Limb (tissue), 2 donors: ENCODE measurements at regions not wholly inside any gene's neighbourhood (a gene's known extent, or its start where the extent isn't known, plus 50 kb on each side); places are given as distances from the start of the nearest gene placed in this dataset.

Source experiments
- DNase-seq, 2 donors: peaks; one replicate each; pipeline ENCODE4 v3.0.0-alpha.2; 2016; ENCODE audit errors: extremely low spot score in 2 of 2

DNA sequence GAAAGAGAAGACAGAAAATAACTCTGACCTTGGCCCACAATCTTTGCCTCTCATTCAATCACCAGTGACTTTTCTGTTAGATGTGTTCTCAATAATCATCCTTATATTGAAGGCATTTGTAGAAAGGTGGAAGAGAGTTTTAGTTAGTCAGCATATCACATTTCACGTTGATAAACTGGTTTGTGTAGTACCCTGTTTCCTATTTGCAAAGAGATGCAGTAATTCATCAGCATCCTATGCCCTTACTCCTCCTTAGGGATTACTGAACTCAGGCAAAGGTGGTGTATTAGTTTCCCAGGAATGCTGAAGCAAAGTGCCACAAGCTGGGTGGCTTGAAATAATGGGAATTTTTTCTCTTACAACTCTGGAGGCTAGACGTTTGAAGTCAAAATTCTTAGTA is 145.0 kb downstream of the SPP2 start:
- no peak for DNase-seq

DNA sequence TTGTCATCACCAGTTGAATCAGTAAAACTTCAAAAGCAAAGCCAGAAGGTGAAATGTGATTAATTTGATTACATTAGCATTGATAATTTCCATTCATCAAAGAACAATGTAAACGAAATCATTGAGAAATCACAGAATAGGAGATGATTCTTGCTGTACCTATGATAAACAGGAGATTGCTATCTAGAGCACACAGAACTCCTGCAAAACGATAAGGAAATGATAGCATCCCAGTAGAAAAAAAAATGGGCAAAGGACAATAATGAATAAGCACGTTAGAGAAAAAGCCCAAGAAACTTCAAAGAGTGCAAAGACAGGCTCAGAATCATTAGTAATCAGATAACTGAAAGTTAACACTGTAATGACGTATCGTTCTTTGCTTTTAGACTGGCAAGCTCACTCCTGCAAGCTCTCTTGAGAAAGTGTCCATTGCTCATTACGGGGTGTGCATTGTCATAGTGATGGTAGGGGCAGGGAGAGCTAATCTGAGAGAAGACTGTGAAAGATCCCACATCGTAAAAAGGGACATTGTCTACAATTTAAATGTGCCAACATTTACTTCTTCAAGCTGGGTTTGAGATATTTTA is 143.6 kb downstream of the SPP2 start:
- DNase-seq: no peak

DNA sequence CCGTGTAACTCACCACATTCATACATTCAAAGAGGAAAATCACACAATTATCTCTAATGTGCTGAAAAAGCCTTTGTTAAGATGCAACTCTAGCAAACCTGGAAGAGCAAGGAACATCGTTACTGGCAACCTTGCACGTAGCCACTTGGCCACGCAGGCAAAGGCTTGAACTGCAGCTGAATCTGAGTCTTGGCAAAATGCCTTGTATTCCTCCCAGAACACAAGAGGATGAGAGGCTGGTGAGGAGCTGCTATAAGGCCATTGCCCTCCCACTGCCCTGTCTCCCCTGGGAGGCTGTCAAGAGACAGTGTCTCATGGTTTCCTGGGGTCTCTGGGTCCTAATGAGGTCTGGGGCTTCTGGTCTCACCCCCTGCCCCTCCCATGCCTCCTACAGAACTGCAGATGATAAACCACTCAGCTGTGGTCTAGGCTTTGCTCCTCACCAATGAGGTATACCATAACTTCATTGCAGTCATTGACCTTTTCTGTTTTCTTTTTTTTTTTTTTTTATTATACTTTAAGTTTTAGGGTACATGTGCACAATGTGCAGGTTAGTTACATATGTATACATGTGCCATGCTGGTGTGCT is 141.4 kb downstream of the SPP2 start:
- no peak for DNase-seq

- no peak for DNase-seq
Measured at GRCh38 chr2:234189786-234190300, 139.3 kb downstream of the SPP2 start.

DNA sequence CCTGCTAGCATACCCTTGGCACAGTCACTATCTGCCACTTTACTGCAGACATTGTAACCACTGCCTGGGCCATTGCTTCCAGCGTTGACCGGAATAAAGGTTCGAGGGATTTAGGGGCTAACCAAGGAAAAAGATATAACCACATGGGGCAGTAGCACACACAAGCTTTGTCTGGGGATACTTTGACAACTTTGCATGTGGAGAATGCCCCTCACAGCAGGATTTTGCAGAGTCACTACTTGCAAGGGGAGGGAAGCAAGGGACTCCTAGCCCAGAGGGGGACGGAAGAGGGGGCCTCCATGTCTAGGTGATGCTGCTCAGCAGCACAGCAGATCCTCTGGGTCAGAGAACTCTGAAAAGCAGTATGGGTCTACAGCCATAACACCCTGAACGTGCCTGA is 138.7 kb downstream of the SPP2 start:
- DNase-seq: no peak

GRCh38 chr2:234187646-234188174 is 137.2 kb downstream of the SPP2 start:
- no peak for DNase-seq

DNA sequence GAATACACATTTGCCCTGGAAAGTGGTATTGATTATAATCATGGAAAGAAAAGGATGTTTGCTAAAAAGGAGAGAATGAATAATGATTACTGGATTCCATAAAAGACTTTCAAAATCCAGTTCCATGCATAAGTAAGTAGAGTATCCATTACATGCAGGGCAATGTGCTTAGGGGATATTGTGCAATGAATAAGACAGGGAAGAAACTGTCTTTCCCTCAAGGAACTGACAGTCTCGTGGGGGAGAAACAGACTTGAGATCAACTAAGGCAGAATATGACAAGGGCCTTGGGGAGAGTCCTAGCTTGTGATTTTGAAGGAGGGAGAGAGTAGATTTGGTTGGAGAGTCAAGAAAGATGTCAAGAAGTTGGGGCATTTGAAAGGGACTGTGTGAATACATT is 130.6 kb downstream of the SPP2 start:
- DNase-seq: no peak

DNA sequence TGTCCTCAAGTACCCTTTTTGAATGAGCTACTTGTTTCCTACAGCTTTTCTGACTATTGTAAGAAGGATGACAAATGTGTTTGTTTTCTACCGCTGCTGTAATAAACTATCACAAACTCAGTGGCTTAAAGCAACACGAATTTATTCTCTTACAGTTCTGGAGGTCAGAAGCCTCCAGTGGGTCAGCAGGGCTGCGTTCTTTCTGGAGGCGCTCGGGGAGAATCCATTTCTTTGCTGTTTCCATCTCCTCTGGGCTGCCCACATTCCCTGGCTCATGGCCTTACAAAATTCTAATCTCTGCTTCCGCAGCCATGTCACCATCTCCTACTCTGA is 128.5 kb downstream of the SPP2 start:
- no peak for DNase-seq

- DNase-seq: no peak
Measured at GRCh38 chr2:234178330-234179030, 128.0 kb downstream of the SPP2 start.

DNA sequence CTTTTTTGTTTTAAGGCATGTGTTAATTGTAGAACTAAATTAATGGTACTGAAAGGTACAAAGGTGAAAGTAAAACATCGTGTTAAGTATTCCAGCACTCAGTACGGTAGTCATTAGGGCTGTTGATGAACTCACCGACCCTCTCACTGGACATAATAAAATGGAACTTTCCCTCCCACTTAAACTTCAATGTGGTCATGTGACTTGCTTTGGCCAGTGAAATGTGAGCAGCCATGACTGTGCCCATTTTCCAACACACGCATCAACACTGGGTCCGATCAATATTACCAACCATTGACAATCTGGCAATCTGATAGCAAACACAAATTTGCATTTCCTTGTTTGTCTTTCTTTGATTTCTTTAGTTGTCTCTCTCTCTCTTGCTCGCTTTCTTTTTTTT is 125.1 kb downstream of the SPP2 start:
- DNase-seq: no peak

DNA sequence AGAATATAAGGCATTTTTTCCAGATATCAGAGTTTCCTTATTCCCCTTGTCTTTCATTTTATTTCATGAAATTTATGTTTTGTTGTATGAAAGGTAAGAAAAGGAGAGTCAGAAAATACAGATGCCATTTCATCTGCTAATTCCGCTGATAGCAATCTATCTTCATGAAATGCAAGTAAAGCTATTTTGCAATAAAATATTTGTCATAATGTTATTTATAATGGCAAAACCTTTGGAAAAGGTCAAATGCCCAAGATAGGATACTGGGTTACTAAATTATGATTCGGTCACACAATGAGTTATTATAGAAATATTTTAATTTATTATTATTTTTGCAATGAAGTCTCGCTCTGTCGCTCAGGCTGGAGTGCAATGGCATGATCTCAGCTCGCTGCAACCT is 124.2 kb downstream of the SPP2 start:
- DNase-seq: no peak

DNA sequence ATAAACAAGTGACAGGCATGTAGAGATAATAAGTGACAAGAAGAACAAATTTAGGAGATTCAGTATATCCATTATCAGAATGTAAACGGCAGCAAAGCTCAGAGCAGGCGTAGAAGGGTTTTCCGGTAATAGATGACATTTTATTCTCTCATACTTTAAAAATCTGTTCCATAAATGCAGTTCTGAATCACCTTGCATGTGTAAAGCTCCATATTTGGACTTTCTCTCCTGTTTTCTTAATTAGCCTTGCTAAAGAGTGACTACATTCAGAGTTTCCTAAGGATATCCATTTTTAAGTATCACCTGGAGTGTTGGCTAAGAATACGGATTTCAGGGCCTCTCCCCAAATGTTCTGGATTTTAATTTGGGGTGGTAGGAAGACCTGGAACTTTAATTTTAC is 122.0 kb downstream of the SPP2 start:
- DNase-seq: no peak

DNA sequence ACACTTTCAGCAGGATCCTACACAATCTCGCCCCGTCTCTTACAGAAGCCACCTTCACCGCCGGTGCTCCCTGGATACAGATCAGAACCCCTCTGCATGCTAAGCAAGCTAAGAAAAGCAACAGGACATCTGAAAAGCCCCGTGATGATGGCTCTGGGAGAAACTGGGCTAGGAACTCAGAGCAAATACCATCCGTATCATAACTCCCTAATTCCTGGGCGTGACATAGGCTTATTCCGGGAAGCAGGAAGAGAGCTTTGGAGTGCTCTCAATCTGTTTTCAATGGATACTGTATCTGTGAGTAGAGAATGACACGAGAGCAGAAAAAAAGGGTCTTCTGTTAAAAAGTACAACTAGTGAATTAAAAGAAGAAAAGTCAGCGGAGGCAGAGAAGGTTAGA is 121.6 kb downstream of the SPP2 start:
- DNase-seq: no peak

DNA sequence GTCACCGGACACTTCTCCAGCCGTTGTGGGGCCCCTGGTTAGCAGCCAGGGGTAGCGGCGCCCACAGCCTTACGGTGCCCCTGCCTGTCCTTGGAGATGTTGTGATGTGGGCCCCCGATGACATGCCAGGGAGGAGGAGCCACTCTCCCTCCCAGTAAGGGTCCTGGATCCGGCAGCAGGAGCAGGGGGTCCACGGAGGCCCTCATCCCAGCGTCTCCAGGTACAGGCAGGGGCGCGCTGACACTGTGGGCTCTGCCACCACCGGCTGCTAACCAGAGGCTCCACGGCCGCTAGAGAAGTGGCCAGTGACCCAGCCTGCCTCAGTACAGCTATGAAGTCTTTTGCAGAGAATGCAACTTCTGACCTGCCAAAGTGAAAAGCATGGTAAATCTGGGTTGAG is 121.2 kb downstream of the SPP2 start:
- no peak for DNase-seq

DNA sequence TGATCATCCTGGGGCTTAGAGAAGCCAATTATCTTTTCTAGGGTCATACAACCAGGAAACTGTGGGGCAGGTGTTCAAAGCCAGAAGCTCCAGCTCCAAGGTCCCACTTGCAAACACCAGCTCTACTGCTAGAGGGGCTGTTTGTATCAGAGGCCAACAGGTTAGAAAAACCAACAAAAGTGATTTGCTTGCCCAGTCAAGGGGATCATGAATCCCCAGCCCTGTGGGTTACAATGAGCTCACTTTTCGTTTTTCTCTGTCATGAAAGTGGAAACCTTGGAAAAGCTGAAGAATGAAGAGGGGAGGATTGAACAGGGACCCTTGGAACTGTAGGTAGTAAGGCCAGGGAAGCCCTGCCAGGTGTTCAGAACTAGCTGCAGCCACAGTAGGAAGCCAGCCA is 119.2 kb downstream of the SPP2 start:
- DNase-seq: no peak

GRCh38 chr2:234168605-234169570 is 118.4 kb downstream of the SPP2 start:
- peak in 1 of 2 donors; percentile 28 for DNase-seq

GRCh38 chr2:234166531-234166930 is 116.0 kb downstream of the SPP2 start:
- no peak for DNase-seq

GRCh38 chr2:234165421-234165820 is 114.9 kb downstream of the SPP2 start:
- DNase-seq: peak in 1 of 2 donors; percentile 21

GRCh38 chr2:234164493-234165413 is 114.3 kb downstream of the SPP2 start:
- DNase-seq: no peak

- no peak for DNase-seq
Measured at GRCh38 chr2:234163510-234164045, 113.1 kb downstream of the SPP2 start.
